HG03108 (cell line): ENCODE measurements at regions not wholly inside any gene's neighbourhood (a gene's known extent, or its start where the extent isn't known, plus 50 kb on each side); places are given as distances from the start of the nearest gene placed in this dataset.
"Not testable (repeated sequence)": the region's sequence is repeated elsewhere in the genome, so short reads cannot be mapped to it uniquely, and the experiment has no call there.

ENCODE experiments used
- ATAC-seq: cut with Tn5 transposase; IDR thresholded peaks from one replicate; pipeline ENCODE4 v1.9.1; 2021; ENCODE audit warnings: moderate library complexity; ENCODE audit not compliant: unreplicated experiment

- ATAC-seq = no peak
Measured at GRCh38 chr9:36463467-36463866, 63.4 kb upstream of the RNF38 start.

GRCh38 chr9:36462245-36462644 is 62.2 kb upstream of the RNF38 start:
- no peak for ATAC-seq

- no peak for ATAC-seq
Measured at GRCh38 chr9:36461323-36461722, 61.3 kb upstream of the RNF38 start.

- ATAC-seq = not testable (repeated sequence)
Measured at GRCh38 chr9:36458430-36458915, 58.4 kb upstream of the RNF38 start.

GRCh38 chr9:36457836-36458429 is 57.9 kb upstream of the RNF38 start:
- ATAC-seq = no peak

- no peak for ATAC-seq
Measured at GRCh38 chr9:36456480-36457065, 56.5 kb upstream of the RNF38 start.

- ATAC-seq = no peak
Measured at GRCh38 chr9:36451949-36452348, 51.9 kb upstream of the RNF38 start.

GRCh38 chr9:36450110-36450732 is 50.2 kb upstream of the RNF38 start:
- no peak for ATAC-seq
